Embryonic facial prominence (tissue), 1 donor: ENCODE measurements at regions not wholly inside any gene's neighbourhood (a gene's known extent, or its start where the extent isn't known, plus 50 kb on each side); places are given as distances from the start of the nearest gene placed in this dataset.

ENCODE experiments used
- DNase-seq: peaks from one replicate; pipeline ENCODE4 v3.0.0-alpha.2; 2016; ENCODE audit errors: extremely low spot score

- DNase-seq = no peak
Measured at GRCh38 chr12:127401005-127401404, 866.0 kb upstream of the TMEM132C start.

GRCh38 chr12:127401536-127401935, 865.4 kb upstream of the TMEM132C start:
- DNase-seq = no peak

GRCh38 chr12:127411166-127411915, 855.6 kb upstream of the TMEM132C start:
- no peak for DNase-seq

GRCh38 chr12:127411981-127412380, 855.0 kb upstream of the TMEM132C start:
- no peak for DNase-seq

GRCh38 chr12:127412866-127413265, 854.1 kb upstream of the TMEM132C start:
- no peak for DNase-seq

- DNase-seq = no peak
Measured at GRCh38 chr12:127414186-127414585, 852.8 kb upstream of the TMEM132C start.

- DNase-seq = no peak
Measured at GRCh38 chr12:127414636-127415035, 852.3 kb upstream of the TMEM132C start.

GRCh38 chr12:127416796-127417195, 850.2 kb upstream of the TMEM132C start:
- no peak for DNase-seq

GRCh38 chr12:127419111-127419510, 847.9 kb upstream of the TMEM132C start:
- DNase-seq = no peak

- DNase-seq = no peak
Measured at GRCh38 chr12:127421614-127422013, 845.4 kb upstream of the TMEM132C start.

GRCh38 chr12:127422935-127423566, 843.9 kb upstream of the TMEM132C start:
- no peak for DNase-seq

- DNase-seq = no peak
Measured at GRCh38 chr12:127425474-127425873, 841.5 kb upstream of the TMEM132C start.

- DNase-seq = no peak
Measured at GRCh38 chr12:127428420-127428819, 838.5 kb upstream of the TMEM132C start.

GRCh38 chr12:127429551-127430285, 837.3 kb upstream of the TMEM132C start:
- no peak for DNase-seq

GRCh38 chr12:127430401-127430800, 836.6 kb upstream of the TMEM132C start:
- DNase-seq = no peak

GRCh38 chr12:127431177-127431576, 835.8 kb upstream of the TMEM132C start:
- no peak for DNase-seq

- DNase-seq = no peak
Measured at GRCh38 chr12:127431594-127431993, 835.4 kb upstream of the TMEM132C start.

- no peak for DNase-seq
Measured at GRCh38 chr12:127435439-127435838, 831.5 kb upstream of the TMEM132C start.

GRCh38 chr12:127438512-127439244, 828.3 kb upstream of the TMEM132C start:
- no peak for DNase-seq

GRCh38 chr12:127445581-127446139, 821.3 kb upstream of the TMEM132C start:
- no peak for DNase-seq

- no peak for DNase-seq
Measured at GRCh38 chr12:127448906-127449305, 818.1 kb upstream of the TMEM132C start.

- no peak for DNase-seq
Measured at GRCh38 chr12:127450826-127451225, 816.1 kb upstream of the TMEM132C start.
